GM12891 (cell line): ENCODE measurements at regions not wholly inside any gene's neighbourhood (a gene's known extent, or its start where the extent isn't known, plus 50 kb on each side); places are given as distances from the start of the nearest gene placed in this dataset.
"Not testable (repeated sequence)": the region's sequence is repeated elsewhere in the genome, so short reads cannot be mapped to it uniquely, and the experiment has no call there.

Experiments
- DNase-seq: peaks from one replicate; pipeline ENCODE4 v3.0.0; 2011; ENCODE audit warnings: low spot score; ENCODE audit not compliant: insufficient read length
- FAIRE-seq: peaks from 2 replicates; lab custom pipeline; 2011; peaks lifted over from hg19 to GRCh38; lab: Jason Lieb, UNC
- PAX5 ChIP-seq: IDR thresholded peaks from 2 replicates; pipeline ENCODE4 v1.6.1; 2011; ENCODE audit warnings: low read length, moderate library complexity, mild to moderate bottlenecking; ENCODE audit not compliant: insufficient read depth, severe bottlenecking
- POLR2A ChIP-seq: IDR thresholded peaks from 2 replicates; pipeline ENCODE4 v1.6.1; 2011; ENCODE audit warnings: low read depth, low read length, control low read depth
- POLR2AphosphoS5 ChIP-seq: IDR thresholded peaks from 2 replicates; pipeline ENCODE4 v1.6.1; 2011; ENCODE audit warnings: low read depth, low read length, control low read depth
- POU2F2 ChIP-seq: IDR thresholded peaks from 2 replicates; pipeline ENCODE4 v1.6.1; 2011; ENCODE audit warnings: low read depth, mild to moderate bottlenecking, control low read depth, low read length, moderate library complexity
- SPI1 ChIP-seq: IDR thresholded peaks from 2 replicates; pipeline ENCODE4 v1.6.1; 2011; ENCODE audit warnings: low read depth, low read length, control low read depth
- TAF1 ChIP-seq: IDR thresholded peaks from 2 replicates; pipeline ENCODE4 v1.6.1; 2011; ENCODE audit warnings: low read depth, low read length, control low read depth

DNA sequence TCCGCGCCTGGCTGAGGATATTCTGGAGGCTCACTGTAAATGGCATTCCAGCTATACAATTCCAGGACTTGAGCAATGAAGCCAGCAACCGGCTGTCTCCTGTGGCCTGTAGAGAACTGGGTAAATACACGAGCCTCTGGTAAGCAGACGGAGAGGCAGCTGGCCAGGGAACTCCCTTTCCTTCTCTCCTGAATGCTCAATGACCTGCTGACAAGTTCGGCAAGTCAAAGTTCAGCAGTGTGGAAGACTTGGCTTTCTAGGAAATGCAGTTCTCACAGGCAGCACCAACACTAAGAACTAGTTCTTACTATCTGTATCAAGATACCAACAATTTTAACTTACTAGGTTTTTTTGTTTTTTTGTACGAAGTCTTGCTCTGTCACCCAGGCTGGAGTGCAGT is 232.1 kb upstream of the NUPR2 start:
- not testable (repeated sequence) for FAIRE-seq, DNase-seq

DNA sequence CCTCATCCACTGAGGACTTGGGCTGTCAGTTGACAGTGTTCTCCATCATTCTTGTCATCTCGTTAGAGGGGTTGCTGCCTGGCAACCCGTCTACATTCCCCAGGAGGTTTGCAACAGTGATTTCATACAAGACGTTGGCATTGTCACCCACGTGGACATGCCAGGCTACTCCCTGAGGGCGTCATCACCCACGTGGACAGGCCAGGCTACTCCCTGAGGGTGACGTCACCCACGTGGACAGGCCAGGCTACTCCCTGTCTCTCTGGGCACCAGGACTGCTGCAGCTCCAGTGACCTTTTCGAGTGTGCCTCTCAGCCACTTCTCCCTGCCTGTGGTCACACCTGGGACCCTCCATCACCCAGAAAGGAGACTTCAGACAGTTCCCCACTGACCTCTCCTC is 212.1 kb upstream of the NUPR2 start:
- FAIRE-seq, DNase-seq: not testable (repeated sequence)

DNA sequence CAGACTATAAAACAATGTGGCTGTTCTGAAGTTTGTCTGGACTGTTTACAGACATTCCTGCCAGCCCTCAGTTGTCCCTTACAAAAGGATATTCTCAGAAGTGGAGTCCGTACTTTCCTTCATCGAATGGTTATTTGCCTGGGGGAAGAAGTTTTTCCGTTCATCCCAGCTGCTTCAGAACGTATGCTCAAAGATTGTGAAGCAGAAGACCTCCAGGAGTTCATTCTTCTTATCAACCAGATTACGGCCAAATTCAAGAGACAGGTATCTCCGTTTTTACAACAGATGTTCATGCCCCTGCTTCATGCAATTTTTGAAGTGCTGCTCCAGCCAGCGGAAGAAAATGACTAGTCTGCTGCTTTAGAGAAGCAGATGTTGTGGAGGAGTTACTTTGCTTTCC is 174.3 kb upstream of the NUPR2 start:
- no peak for TF ChIP-seq POLR2A
- TF ChIP-seq POLR2AphosphoS5 = no peak
- TF ChIP-seq SPI1 = no peak
- no peak for TF ChIP-seq TAF1
- TF ChIP-seq PAX5 = no peak
- no peak for TF ChIP-seq POU2F2
- FAIRE-seq (no peak), DNase-seq (no peak)

DNA sequence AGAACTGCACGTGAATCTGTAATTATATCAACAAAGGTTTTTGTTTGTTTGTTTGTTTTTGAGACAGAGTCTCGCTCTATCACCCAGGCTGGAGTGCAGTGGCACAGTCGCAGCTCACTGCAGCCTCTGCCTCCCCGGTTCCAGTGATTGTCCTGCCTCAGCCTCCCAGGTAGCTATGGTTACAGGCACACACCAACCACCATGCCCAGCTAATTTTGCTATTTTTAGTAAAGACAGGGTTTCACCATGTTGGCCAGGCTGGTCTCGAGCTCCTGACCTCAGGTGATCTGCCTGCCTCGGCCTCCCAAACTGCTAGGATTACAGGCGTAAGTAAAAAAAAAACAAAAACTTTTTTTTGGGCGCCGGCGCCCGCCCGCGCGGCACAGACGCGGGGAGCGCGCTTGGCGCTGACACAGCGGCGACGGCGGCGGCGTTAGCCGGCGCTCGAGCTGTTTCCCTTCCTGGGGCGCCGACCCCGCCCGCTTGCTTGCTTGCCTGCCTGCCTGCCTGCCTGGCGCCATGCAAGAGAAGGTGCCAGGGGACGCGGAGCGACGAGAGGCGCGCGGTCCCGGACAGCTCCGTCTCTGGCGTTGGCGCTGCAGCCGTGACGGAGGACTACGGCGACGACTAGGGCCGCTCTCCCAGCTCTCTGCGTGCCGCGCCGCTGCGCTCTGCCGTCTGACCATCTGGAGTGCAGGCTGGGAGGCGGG is 171.4 kb upstream of the NUPR2 start:
- TF ChIP-seq POLR2AphosphoS5 (no peak), TAF1 (no peak), SPI1 (no peak)
- FAIRE-seq = no peak
- DNase-seq = no peak

DNA sequence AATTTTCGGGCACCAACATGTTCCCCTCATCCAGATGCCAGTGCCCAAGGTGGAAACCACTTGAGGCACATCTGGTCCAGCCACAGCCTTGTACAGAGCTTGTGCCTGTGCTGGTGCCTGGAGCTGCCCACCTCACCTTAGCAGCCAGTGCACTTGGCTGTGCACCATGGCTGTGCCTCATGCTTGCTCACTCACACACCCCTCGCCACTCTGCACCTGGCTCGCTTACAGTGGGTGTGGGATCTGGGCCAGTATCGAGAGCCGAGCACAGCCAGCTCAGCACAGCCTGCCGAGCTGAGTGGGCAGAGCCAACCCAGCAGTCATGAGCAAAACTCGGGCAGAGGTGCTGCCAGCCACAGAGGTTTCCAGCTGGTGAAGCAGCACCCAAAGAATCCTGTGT is 139.9 kb upstream of the NUPR2 start:
- no peak for FAIRE-seq
- no peak for DNase-seq
- TF ChIP-seq POLR2A = no peak

DNA sequence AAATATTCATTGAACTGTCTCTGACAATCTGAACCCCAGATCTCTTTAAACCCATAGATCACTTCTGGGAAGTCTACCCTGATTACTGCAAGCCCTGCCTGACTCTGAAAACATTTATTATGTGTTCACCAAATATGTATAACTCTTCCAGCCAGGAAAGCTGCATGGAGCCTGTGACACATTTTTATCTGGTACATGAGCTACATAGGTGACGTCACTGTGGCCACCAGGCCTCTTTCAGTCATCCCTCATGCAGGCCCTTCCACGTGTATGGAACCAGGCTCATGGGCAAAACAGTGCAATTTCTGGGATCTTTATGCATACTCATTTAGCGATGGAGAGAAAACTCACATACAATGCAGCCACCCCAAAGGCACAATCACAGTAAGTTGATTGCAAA is 133.9 kb upstream of the NUPR2 start:
- TF ChIP-seq POLR2A = no peak
- no peak for TF ChIP-seq POLR2AphosphoS5
- TF ChIP-seq SPI1 = no peak
- TF ChIP-seq POU2F2 = no peak
- TF ChIP-seq TAF1 = no peak
- no peak for TF ChIP-seq PAX5
- FAIRE-seq = no peak
- DNase-seq = no peak

DNA sequence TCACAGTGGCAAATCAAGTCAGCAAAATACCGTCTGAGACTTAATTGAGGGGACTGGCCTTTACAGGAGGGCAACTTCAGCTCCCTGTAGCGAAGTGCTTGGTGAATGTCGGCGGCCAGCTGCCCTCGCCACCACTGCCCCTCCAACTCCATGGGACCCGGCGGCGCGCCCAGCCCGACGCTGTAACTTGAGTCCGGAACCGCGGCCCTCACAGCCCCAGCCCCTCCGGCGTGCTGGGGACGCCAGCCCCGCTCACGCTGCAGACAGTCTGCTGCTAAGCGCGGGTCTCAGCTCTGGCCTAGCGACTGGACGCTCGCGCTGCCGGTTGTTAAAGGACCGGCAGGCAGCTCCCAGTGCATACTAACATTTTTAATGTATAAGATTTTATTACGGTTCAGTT is 113.4 kb upstream of the NUPR2 start:
- TF ChIP-seq PAX5 (no peak), POLR2A (no peak), POU2F2 (no peak), POLR2AphosphoS5 (no peak), SPI1 (no peak), TAF1 (no peak)
- no peak for FAIRE-seq
- no peak for DNase-seq

DNA sequence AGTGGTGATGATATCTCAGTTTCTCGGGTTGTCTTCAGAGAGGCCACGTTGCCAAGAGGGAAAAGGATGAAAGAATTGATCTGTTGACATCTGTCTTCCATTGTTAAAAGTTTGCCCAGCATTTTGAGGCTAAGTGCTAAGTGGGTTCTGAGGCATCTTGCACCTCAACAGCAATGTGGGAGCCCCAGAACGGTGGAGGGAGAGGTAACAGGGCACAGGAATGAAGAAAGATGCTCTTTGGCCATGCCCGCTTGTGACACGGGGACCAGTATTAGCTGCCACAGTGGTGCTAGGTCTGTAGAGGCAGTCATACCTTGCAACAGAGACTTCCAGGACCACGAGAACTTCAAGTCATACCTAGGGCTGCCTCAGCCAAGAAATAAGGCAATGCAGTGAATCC is 106.6 kb upstream of the NUPR2 start:
- TF ChIP-seq PAX5 = no peak
- TF ChIP-seq POU2F2 = no peak
- no peak for TF ChIP-seq POLR2AphosphoS5
- TF ChIP-seq SPI1 = no peak
- TF ChIP-seq POLR2A = no peak
- TF ChIP-seq TAF1 = no peak
- no peak for FAIRE-seq

DNA sequence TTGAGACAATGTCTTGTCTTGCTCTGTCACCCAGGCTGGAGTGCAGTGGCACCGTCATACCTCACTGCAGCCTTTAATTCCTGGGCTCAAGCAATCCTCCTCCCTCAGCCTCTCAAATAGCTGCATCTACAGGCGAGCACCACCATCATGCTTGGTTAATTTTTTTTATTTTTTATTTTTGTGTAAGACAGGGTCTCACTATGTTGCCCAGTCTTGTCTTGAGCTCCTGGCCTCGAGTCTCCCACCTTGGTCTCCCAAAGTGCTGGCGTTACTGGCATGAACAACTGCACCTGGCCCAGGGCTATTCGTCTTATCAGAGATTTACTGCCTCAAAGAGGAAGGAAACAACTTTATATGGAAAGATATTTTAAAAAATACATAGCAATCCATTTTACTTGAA is 102.8 kb upstream of the NUPR2 start:
- TF ChIP-seq POLR2AphosphoS5 = no peak
- FAIRE-seq = no peak
- no peak for DNase-seq

More for the DNA sequence above, 106.6 kb upstream of the NUPR2 start:
- DNase-seq = no peak

DNA sequence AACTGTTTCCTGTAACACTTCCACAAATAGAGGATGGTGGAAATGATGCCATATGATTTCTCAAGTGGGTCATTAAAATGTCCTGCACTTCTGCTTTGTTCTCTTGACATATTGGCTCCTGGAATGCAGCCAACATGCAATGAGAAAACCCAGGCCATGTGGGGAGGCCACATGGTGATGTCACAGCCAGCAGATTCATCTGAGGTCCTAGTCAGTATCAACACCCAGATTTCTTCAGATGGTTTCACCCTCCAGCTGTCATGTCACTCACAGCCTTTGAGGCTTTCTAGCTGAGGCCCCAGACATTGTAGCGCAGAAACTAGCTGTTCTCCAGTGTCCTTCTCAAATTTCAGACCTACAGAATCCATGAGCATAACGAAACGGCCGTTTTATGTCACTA is 102.3 kb upstream of the NUPR2 start:
- DNase-seq (no peak), FAIRE-seq (no peak)
- TF ChIP-seq POLR2AphosphoS5 = no peak
- TF ChIP-seq POLR2A = no peak
- TF ChIP-seq PAX5 = no peak
- no peak for TF ChIP-seq TAF1
- TF ChIP-seq POU2F2 = no peak
- no peak for TF ChIP-seq SPI1

DNA sequence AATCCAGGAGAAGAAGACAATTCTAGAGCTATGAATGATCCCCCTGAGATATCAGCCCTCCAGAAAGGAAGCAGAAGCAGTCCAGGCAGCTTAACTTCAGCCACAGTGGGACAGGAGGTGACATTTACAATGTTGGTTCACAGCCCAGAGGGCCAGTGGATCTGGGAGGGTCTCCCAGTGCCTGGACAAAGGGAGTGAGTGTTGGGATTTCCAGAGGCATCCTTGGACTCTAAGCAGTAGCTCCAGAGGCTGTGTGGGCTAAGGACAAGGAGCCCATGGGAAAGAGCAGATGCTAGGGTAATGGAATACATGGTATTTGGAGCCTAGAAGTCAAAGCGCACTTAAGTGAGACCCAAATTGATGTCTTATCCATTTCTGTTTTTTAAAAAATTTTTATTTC is 97.4 kb upstream of the NUPR2 start:
- FAIRE-seq (no peak), DNase-seq (no peak)
- no peak for TF ChIP-seq POLR2AphosphoS5
- TF ChIP-seq PAX5 = no peak
- TF ChIP-seq POLR2A = no peak
- no peak for TF ChIP-seq SPI1
- no peak for TF ChIP-seq POU2F2
- TF ChIP-seq TAF1 = no peak

DNA sequence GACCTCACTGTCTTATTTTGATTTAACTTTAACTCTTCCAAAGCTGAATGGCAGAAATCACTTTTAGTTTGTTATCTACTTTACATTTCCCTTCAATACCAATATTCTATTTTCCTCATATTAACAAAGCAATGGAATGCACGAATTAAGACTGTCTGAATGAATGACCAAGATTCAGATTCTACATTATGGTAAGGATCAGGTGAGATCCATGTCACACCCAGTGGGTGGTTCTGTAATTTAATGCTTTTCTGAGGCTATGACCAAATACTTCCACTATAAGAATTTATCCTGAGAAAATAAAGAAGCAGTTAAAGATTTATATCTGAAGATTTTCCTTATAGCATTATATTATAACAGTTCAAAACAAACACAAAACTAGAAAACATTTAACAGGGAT is 90.2 kb upstream of the NUPR2 start:
- FAIRE-seq = no peak

More for the DNA sequence above, 90.2 kb upstream of the NUPR2 start:
- no peak for DNase-seq
- TF ChIP-seq POLR2AphosphoS5 (no peak), SPI1 (no peak), POU2F2 (no peak), PAX5 (no peak), POLR2A (no peak)
